ENCODE measurements at regions not wholly inside any gene's neighbourhood (a gene's known extent, or its start where the extent isn't known, plus 50 kb on each side); places are given as distances from the start of the nearest gene placed in this dataset.

DNA sequence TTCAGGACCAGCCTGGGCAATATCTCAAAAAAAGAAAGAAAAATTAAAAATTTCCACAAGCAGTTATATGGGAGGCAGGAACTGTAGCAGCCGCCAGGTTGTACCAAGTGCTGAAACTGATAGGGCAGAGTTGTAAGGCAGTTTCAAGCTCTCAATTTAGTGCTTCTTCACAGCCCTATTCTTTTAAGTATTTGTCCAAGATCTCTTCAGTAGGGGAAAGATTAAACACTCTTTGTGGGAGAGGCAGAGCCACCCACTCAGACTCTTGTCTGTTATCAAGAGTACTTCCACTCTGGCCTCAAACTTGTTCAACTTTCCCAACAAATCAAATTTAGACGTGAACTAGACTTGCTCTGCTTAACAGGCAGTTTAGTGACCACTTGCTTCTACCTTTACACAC, 228.7 kb downstream of the REEP3 start:
- TF ChIP-seq CTCF (IDR thresholded peaks at IDR 0.05) (no peak), POLR2A (IDR thresholded peaks at IDR 0.05) (no peak)

Data from Peyer's patch (tissue), 4 donors.